Left cardiac atrium (tissue), 4 donors: ENCODE measurements at regions not wholly inside any gene's neighbourhood (a gene's known extent, or its start where the extent isn't known, plus 50 kb on each side); places are given as distances from the start of the nearest gene placed in this dataset.
A peak's percentile ranks its signal among the peaks of the same experiment; 100 is the strongest.

Experiments used
- ATAC-seq, 2 donors: fragments of 200-7000 bp; cut with Tn5 transposase; one replicate each; pipeline ENCODE4 v1.9.1; 2020; ENCODE audit warnings: mild to moderate bottlenecking in 2 of 2, moderate library complexity in 2 of 2
- DNase-seq: peaks from one replicate; pipeline ENCODE4 v3.0.0-alpha.2; 2020
- intact Hi-C, 2 donors: fragments of 100-400 bp; cut with DNase I; formaldehyde crosslinking; loops; one replicate each; pipeline versions ENCODE4 v1.14.1 to v1.15.1; 2022 to 2023
- donor health status: DM: no; HTN: yes; CAD: no.
- donor health status: DM: no; HTN: yes; CAD: no; lungs with severe emphysema.
- donor health status: DM: yes; HTN: yes; CAD: no.
- donor health status: Dilated cardiomyopathy.

DNA sequence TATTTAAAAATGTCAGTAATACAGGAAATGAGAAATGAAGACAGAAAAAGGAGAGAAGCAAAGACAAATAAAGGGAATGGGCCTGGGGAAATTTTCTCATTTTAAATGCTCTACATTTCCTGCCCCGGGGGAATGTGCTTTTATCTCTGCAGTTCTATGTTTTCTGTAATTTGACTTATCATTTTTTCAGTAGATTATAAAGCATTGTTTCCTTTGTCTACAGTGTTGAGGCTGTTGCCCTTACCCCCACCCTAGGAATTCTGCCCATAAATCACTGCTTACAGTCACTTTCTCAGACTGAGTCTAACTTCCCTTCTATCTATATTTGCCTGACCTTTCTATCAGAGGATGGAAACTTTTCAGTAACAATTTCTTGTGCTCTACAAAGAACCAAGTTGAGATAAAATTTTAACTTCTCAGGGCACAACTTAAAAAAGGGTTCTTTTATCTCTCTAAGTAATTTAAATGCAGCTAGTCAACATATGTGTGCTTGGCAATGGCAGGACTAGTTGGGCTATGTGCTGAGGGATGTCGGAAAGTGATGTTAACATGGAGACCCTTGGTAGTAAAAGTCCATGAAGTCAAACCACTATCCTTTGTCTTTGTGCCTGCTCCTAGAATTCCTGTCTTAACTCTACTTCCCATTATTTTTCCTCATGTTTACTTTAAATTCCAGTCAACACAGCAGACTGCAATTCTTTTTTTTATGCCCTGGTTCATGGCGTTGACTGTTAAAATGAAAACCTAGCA is 146.5 kb upstream of the MMADHC start:
- peak in 1 of 2 donors; percentile 18 for ATAC-seq
- no peak for DNase-seq
- intact Hi-C loops, result no loop called here

DNA sequence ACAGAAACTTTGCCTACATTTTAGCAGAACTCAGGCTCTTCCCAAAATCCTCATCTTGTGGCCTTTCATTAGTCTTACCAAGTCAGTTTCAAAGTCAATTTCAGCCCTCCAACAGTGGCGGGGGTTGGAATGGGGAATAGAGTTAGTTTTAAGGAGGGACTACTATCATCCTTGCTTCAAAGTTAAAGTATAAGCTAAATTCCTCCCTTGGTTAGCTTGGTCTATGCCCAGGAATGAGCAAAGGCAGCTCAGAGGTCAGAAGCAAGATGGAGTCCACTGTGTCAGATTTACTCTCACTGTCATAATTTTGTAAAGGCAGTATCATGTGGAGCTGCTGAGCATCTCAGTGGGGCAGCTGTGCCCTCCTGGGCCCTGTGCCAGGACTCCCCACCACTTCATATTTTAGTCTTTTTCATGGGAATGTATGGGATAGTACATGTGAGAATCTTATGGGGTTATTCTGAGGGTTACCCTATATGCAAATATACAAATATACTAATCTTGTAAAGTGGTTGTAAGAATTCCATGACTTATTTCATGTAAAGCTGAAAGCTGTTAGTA is 145.2 kb upstream of the MMADHC start:
- no peak for ATAC-seq
- intact Hi-C loops, result no loop called here
- no peak for DNase-seq

DNA sequence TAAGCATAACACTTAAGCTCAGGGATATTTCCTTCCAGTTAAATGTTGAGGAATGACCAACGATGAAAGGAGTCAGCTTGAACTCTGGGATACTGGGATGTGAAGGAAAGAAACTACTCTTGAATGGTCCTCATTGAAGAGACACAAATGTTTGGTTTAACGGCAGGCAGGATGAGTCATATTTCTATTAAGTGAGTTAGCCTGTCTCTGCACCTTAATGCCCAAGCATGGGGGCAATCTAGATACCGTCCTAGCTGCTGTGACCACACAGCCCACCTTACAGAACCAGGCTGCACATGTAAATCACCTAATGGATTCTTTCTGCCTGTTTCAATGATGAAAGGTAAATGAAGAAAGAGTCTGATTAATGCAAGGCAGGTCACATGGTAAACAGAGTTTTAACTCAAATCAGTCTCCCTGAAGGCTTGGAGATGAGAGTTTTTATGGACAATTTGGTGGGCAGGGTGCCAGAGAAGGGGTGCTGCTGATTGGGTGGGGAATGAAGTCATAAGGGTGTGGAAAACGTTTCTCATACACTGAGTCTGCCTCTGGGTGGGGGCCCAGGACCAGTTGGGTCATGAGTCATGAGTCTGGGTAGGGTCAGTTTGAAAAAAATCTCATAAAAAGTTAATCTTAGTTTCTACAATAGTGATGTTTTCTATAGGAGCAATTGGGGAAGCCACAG is 144.6 kb upstream of the MMADHC start:
- DNase-seq, result peak; percentile 57
- peak in 1 of 2 donors; percentile 63 for ATAC-seq
- intact Hi-C loops, result no loop called here

DNA sequence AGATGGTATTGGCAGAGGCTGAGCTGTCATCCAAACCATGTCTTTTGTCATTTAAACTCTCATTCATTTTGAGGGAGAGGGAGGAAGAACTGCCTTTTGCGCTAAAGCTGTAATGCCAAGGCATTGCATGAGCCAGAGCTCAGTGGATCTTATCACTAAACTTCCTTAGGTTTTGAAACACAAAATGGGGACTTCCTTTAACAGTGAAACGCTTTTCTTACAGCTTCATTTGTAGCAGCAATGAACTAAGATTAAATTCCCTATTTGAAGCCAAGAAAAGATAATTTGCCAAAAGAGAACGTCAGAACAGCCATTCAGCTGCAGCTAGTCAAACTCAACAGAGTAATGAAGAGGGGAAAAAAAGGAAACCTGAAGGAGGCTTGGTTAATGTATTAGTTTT is 143.5 kb upstream of the MMADHC start:
- DNase-seq (no peak), ATAC-seq (peak; percentile 62 to 77)
- intact Hi-C loops, result no loop called here

DNA sequence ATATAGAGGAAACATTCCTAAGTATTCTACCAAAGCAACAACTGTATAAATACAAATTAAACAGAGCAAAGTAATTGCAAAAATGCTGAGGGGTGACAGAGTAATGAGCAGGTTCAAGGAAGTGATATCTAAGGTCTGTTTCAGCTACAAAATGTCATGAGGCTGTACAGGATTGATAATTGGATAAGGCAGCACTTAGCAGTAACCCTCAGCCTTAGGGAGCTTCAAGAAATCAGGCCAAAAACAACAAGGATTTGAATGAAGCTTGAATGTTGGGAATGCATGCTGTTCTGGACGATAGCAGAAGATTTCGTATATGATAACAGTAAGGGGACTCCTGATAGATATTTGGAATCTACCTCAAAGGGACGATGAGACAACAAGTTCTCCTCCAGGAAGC is 142.0 kb upstream of the MMADHC start:
- DNase-seq, result no peak
- intact Hi-C loops, result no loop called here
- no peak for ATAC-seq

DNA sequence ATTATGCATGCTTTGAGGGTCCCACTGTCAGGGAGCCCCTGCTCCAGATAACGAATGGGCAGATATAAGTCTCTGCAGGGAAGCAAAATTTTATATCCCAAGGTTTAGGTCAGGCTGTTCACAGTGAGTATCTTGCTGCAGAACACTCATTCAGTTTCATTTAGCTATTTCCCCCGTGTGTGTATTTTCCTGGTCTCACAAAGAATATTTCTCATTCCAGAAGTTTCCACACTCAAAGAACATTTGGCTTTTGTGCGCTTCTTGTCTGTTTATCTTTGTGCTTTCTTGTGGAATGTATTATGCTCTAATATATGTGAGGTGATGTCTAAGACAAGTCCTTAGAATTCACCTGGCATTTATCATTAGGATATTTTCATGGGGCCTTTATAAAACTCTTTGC is 140.4 kb upstream of the MMADHC start:
- DNase-seq (no peak), ATAC-seq (no peak)
- intact Hi-C loops, result no loop called here

DNA sequence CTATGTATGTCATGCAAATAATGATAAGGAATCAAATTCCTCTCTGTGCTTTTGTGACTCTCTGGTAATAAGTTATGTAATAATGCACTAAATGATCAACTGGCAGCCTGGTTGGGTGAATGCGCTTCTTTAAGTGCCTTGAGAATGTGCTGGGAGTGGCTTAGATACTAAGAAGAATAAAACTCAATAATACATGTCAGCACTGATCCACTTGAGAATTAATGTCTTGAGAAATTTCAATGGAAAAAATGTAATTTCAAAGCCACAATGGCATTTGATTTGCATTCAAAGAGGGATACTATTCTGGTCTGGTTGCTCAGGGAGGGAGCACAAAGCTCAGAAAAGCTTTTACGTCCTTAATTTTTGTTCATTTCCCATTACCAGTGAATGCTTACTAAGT is 137.7 kb upstream of the MMADHC start:
- intact Hi-C loops, result no loop called here
- no peak for ATAC-seq
- no peak for DNase-seq

DNA sequence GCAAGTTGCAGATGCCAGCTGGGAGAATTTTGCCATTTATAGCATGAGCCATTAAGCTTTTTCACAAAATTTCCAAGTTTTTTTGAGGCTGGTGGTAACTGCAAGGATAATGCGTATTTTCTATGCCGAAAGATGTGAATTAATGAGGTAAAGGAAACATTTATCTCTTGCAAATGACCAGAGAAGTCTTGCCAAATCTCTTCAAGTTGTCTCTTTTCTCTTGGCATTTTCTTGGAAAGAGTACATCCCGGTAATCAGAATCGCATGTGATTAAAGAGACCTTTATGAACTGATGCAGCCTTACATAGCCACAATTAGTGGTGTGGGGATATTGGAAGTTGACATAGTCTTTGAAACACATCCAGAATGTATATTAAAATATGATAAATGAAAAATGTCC is 136.5 kb upstream of the MMADHC start:
- no peak for DNase-seq
- intact Hi-C loops, result no loop called here
- ATAC-seq, result no peak

DNA sequence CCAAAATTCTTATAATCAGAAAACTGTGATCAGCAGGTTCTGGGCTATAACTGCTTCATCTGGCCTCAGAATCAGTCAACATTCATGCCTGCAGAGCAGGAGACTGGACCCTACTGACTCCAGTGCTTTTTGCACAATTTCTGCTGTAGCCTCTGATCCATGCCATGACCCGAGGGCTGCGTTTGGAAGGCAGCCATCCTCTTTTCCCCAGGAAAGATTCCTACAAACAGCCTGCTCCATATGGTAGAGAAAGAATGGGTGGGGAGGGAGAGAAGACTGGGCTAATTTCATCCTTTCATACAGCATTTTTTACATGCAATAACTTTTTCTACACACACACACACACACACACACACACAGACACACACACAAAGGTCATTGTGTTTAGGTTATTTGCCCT is 133.0 kb upstream of the MMADHC start:
- no peak for ATAC-seq
- peak; percentile 16 for DNase-seq
- intact Hi-C loops, result no loop called here

DNA sequence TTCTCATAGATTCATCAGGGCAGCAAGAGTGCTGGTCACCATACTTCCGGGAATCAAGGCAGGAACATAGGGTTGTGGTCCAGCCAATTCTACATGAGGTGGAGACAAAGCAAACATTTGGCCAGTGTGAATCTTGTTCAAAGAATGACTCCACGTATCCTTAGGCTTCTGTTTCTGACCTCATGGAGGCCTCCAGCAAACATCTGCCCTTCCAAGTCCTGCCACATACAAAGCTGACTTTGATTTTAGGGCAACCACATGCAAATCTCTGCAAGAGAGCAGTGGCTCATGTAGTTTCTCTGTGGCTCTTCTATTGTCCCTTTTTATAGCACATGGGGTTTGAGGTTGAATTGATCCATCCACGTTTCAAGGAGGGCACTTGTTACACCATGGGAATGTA is 132.1 kb upstream of the MMADHC start:
- ATAC-seq, result no peak
- DNase-seq, result no peak
- intact Hi-C loops, result no loop called here

DNA sequence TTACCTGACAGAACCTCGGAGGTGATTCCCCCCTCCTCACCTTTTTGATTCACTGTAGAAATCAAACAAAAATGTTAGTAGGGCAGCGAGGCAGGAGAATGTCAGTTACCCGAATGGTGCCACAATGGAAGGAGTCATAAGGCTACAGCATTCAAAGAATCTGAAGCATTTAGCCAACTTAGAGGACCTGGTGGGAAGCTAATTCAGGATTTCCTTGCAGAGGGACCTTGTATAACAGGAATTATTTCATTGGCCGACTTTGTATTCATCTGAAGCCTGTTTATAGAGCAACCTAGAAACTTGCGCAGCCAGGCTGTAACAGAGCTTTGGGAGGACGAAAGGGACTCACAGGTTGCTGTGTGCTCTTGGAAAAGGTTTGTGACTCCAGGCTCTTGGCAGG is 129.1 kb upstream of the MMADHC start:
- intact Hi-C loops, result no loop called here
- ATAC-seq, result no peak
- no peak for DNase-seq

DNA sequence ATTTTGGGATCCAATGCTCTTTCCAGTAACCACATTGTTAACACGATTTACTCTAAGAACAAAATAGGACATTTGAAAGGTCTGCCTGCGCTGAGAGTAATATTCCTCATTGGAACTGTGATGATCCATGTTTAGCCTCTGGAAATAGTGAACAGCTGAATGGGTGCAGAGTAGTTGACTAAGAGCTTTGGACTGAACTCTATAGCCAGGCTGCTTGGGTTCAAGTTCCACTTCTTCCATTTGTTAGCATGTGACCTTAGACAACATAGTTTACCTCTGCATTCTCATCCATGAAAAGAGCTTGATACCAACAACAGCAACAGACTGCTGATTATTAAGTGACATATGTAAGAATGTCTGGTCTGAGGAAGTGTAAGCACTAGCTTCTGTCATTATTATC is 128.3 kb upstream of the MMADHC start:
- no peak for ATAC-seq
- intact Hi-C loops, result no loop called here
- no peak for DNase-seq

DNA sequence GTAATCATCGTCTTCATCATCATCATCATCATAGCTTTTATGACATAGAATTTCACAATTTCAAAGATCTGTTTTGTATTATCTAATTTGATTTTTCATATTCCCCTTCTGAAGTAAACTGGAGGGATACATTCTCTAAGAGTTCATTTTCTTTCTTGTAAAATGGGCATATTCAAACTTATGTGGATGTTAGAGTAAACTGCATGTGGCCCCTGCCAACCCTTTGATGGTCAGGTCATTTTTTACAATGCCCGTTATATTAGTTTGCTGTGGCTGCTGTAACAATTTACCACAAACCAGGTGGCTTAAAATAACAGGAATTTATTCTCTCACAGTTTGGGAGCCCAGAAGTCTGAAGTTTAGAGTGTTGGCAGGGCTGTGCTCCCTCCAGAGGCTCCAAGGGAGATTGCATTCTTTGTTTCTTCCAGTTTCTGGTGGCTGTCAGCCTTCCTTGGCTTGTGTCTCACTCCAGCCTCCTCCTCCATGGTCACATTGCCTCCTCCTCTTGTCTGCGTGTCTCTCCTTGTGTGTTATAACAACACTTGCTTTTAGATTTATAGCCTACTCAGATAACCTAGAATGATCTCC is 127.5 kb upstream of the MMADHC start:
- ATAC-seq (peak in 1 of 2 donors; percentile 67), DNase-seq (no peak)
- intact Hi-C loops, result no loop called here

DNA sequence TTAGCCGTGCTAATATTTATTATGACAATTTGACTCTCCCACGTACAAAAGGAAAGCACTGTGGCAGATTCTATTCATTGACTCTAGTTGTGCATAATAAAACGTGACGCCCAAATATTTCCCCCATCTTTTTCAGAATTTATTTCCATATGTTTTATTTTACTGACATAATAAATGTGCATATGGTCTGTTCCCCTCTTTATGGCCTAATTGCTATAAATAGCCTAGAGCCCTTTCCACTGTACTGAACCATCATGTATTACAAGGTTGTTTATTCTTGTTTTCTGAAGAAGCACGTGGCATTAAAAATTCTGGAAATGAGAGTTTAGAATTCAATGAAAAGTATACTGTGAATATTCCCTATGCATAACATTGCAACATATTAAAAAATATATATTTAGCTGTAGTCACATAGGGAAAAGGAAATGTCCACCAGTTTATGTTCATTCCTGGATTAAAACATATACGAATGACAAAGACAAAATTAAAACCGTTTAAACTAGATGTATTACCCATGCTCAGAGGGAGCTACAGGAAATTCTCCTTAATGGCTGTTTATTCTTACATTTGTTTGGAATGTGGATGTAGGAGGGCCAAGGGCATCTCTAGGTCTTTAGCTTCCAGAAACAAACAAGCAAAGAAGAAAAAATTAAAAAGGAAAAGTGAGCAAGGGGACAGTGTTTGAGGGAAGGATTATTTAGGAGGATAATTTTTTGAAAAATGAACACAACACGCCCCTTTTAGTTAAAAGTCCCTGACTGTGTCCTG is 122.1 kb upstream of the MMADHC start:
- ATAC-seq, result no peak
- DNase-seq, result no peak
- intact Hi-C loops, result no loop called here

DNA sequence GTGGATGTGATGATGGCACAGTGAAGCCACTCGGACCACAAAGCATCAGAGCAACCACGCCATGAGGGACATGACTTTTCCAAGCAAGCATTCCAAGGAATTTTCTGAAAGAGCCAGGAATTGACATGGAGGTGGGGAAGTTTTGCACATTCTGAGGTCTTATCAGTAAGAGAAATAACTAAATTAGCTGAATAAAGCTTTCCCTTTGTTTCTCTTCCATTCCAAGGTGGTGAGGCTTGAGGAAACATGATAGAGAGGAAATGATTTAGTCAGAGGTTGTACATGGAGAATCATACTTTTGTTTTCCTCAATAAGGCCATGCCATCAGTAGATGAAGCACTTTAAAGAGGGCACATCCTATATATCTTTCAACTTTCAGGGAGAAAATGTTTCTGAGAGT is 115.7 kb upstream of the MMADHC start:
- intact Hi-C loops, result no loop called here
- no peak for ATAC-seq
- DNase-seq, result no peak

DNA sequence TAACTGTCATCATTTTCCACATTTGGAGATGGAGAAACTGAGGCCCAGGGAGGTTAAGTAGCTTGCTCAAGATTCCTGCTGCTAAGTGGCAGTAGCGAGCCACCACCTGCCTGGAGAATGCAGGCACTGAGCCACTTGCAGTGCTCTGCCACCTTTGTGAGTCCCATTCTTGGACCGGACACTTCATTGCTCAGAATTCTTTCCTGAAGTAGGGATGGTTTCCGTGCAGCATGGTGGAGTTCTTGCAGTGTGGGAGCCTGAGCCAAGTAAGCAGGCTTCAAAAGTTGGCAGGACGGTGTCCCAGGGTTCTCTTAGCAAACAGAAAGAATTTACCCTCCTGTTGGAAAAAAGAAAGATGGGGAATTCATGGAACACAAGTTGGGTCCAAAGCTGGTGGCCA is 115.0 kb upstream of the MMADHC start:
- DNase-seq (no peak), ATAC-seq (no peak)
- intact Hi-C loops, result no loop called here

DNA sequence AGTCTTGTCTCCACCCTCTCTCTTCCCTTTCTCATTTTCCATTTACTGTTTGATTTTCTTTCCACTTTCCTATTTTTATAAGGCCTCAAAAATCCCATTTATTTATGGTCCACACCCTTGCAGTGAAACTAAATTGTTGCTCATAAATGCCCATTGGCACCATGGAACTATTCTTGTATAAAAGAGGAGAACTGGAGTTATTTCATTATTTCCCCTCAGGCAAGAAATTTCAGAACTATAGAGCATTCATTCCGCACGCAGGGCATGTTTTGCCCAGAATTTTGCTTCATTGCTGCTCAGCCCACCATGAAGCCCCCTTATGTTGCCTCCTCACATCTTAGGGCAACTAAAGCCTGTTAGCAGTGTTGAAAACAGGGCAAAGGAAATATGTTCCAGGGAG is 113.7 kb upstream of the MMADHC start:
- ATAC-seq, result no peak
- DNase-seq, result no peak
- intact Hi-C loops, result no loop called here

DNA sequence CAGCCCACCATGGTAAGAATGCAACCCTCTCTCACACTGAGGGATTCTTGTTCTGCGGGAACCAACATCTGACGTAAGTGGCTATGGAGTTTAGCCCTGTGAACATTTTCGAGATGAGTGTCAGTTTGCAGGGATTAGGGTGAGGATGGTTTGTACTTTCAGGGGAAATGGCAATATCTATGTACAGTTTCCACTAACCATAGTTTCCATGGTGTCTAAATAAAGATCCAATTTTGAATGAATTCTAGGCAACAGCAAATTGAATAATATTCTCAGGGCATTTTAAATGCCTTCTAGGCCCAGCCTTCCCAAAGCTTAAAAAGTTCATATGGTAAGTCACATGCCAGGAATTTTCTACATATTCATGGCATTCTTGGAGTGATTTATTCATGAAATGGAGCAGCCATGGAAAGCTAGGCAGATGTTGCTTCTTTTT is 105.4 kb upstream of the MMADHC start:
- ATAC-seq (no peak), DNase-seq (no peak)
- intact Hi-C loops, result no loop called here

DNA sequence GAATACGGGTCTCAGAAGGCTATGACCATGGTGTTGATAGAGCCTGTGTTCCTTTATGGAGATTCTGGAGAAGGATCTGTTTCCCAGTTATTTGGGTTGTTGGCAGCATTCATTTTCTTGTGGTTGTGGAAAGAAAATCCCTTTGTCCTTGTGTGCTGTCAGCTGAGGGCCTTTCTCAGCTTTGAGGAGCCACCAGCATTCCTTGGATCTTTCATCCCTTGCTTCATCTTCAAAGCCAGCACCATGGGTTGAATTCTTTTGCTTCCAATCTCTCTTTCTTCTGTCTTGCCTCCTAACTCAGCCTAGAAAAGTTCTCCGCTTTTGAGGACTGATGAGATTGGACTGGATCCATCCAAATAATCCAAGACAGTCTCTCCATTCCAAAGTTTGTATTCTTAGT is 103.2 kb upstream of the MMADHC start:
- ATAC-seq (no peak), DNase-seq (no peak)
- intact Hi-C loops, result no loop called here

DNA sequence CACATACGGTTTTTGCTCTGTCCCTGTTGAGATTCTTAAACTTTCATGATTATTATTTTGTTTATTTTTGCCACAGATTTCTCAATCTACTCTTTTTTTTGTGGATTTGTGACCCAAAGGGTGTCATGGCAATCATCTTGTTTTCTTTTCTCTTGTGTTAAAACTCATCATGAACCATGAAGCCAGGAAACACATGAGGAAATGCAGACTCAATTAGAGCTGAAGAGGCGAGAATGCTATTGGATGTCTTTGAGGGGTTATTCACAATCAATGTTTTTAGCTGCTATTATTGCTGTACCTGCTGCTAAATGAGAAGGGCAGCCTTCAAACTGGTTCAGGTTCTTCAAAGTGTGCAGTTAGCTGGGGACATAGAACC is 99.5 kb upstream of the MMADHC start:
- DNase-seq (no peak), ATAC-seq (no peak)
- intact Hi-C loops, result no loop called here
